ENCODE measurements at regions not wholly inside any gene's neighbourhood (a gene's known extent, or its start where the extent isn't known, plus 50 kb on each side); places are given as distances from the start of the nearest gene placed in this dataset.

- TF ChIP-seq ZFP3 (CRISPR knock-in tag; IDR thresholded peaks at IDR 0.05) (0 out of 2 replicates have a peak, but pooled peaks have one; percentile 66), CREB5 (CRISPR knock-in tag; IDR thresholded peaks at IDR 0.05; ENCODE audit: low read depth) (peak; percentile 79), TSHZ2 (CRISPR knock-in tag; IDR thresholded peaks at IDR 0.05) (peak; percentile 85; the same call in 1 of the 2 replicates)
These were observed 384.5 kb upstream of the IL12A start for GRCh38 chr3:159604151-159604581.

Measured in SK-N-SH treated with all-trans-retinoic acid at 6 μM for 48 hours (cell line).